ENCODE measurements at regions not wholly inside any gene's neighbourhood (a gene's known extent, or its start where the extent isn't known, plus 50 kb on each side); places are given as distances from the start of the nearest gene placed in this dataset.

- H3K4me3 ChIP-seq (ENCODE audit: low read depth, low read length) = no peak overlapping the region
- DNase-seq (ENCODE audit: low read depth) = no peak
- no peak for TF ChIP-seq CTCF (IDR thresholded peaks at IDR 0.05; ENCODE audit: low read depth, low read length, missing control alignments)
- in situ Hi-C loops (cut with HindIII; ENCODE audit: low sequenced_read_pairs) = no loop called here
Measured at GRCh38 chr5:67903656-67904055, 311.9 kb upstream of the PIK3R1 start.

GRCh38 chr5:67903121-67903520, 312.4 kb upstream of the PIK3R1 start:
- no peak for DNase-seq (ENCODE audit: low read depth)
- no peak overlapping the region for H3K4me3 ChIP-seq (ENCODE audit: low read depth, low read length)
- in situ Hi-C loops (cut with HindIII; ENCODE audit: low sequenced_read_pairs) = no loop called here
- no peak for TF ChIP-seq CTCF (IDR thresholded peaks at IDR 0.05; ENCODE audit: low read depth, low read length, missing control alignments)

GRCh38 chr5:67902497-67902830, 313.1 kb upstream of the PIK3R1 start:
- DNase-seq (ENCODE audit: low read depth) = no peak
- no peak for TF ChIP-seq CTCF (IDR thresholded peaks at IDR 0.05; ENCODE audit: low read depth, low read length, missing control alignments)
- H3K4me3 ChIP-seq (ENCODE audit: low read depth, low read length) = no peak overlapping the region
- in situ Hi-C loops (cut with HindIII; ENCODE audit: low sequenced_read_pairs) = no loop called here

- no peak for DNase-seq (ENCODE audit: low read depth)
- TF ChIP-seq CTCF (IDR thresholded peaks at IDR 0.05; ENCODE audit: low read depth, low read length, missing control alignments) = no peak
- no peak overlapping the region for H3K4me3 ChIP-seq (ENCODE audit: low read depth, low read length)
- in situ Hi-C loops (cut with HindIII; ENCODE audit: low sequenced_read_pairs) = no loop called here
Measured at GRCh38 chr5:67901814-67902496, 313.6 kb upstream of the PIK3R1 start.

GRCh38 chr5:67900514-67900913, 315.0 kb upstream of the PIK3R1 start:
- TF ChIP-seq CTCF (IDR thresholded peaks at IDR 0.05; ENCODE audit: low read depth, low read length, missing control alignments) = no peak
- peak; percentile 5 for DNase-seq (ENCODE audit: low read depth)
- in situ Hi-C loops (cut with HindIII; ENCODE audit: low sequenced_read_pairs) = no loop called here

GRCh38 chr5:67897980-67898379, 317.6 kb upstream of the PIK3R1 start:
- no peak overlapping the region for H3K4me3 ChIP-seq (ENCODE audit: low read depth, low read length)
- DNase-seq (ENCODE audit: low read depth) = no peak
- TF ChIP-seq CTCF (IDR thresholded peaks at IDR 0.05; ENCODE audit: low read depth, low read length, missing control alignments) = no peak
- in situ Hi-C loops (cut with HindIII; ENCODE audit: low sequenced_read_pairs) = no loop called here

More at GRCh38 chr5:67900514-67900913, 315.0 kb upstream of the PIK3R1 start:
- no peak overlapping the region for H3K4me3 ChIP-seq (ENCODE audit: low read depth, low read length)
